ENCODE measurements at regions not wholly inside any gene's neighbourhood (a gene's known extent, or its start where the extent isn't known, plus 50 kb on each side); places are given as distances from the start of the nearest gene placed in this dataset.

- Histone ChIP-seq H2AFZ (ENCODE audit: control insufficient read depth, low read depth, low read length) (no peak overlapping the region), H3K9me3 (replicated peaks; ENCODE audit: control insufficient read depth, insufficient read depth, low read length) (no peaks in the 10 kb centered on the region; the same call in 2 of the 3 replicates), H3K9ac (ENCODE audit: control insufficient read depth, insufficient read depth, low read length) (no peak overlapping the region), H3K4me2 (ENCODE audit: control insufficient read depth, insufficient read depth) (no peak overlapping the region), H3K27me3 (replicated peaks in 1 of 2; ENCODE audit: control insufficient read depth in 2 of 2, insufficient read depth in 2 of 2, low read length in 1 of 2) (no peaks in the 10 kb centered on the region), H3K4me3 (no peak overlapping the region), H3K4me1 (ENCODE audit: control insufficient read depth, insufficient read depth, low read length) (no peaks in the 10 kb centered on the region), H3K36me3 (ENCODE audit: control insufficient read depth in 2 of 2, insufficient read depth in 2 of 2, low read length in 1 of 2) (no peaks in the 10 kb centered on the region), H4K20me1 (ENCODE audit: control insufficient read depth, insufficient read depth) (no peaks in the 10 kb centered on the region), H3K27ac (ENCODE audit: control insufficient read depth, insufficient read depth) (no peak overlapping the region), H3K79me2 (ENCODE audit: control insufficient read depth, insufficient read depth, low read length) (no peaks in the 10 kb centered on the region)
- ChIA-PET POLR2A (no interaction called here), CTCF (no interaction called here), RAD21 (ENCODE audit: unreplicated experiment) (no interaction called here), SMC1A (ENCODE audit: uncharacterized antibody, unreplicated experiment) (no interaction called here)
- WGBS (ENCODE audit: insufficient coverage, insufficient replicate concordance, low lambda C conversion rate, missing lambda C conversion rate): 6% methylated on average over 1 of the region's 1 CpG
- DNase-seq (ENCODE audit: low read depth, low spot score) (no peak), ATAC-seq (no peak), FAIRE-seq (no peak)
- in situ Hi-C loops (cut with MboI) (no loop called here), intact Hi-C loops (cut with micrococcal nuclease; ENCODE audit: unreplicated experiment) (no loop called here)
- BruUV-seq (replicated peaks): no TSS peak
- TF ChIP-seq CEBPB (IDR thresholded peaks at IDR 0.05; ENCODE audit: borderline replicate concordance in 1 of 2, low read depth in 2 of 2, low read length in 2 of 2) (no peak), RCOR1 (conservative IDR thresholded peaks at IDR 0.05; ENCODE audit: low read depth, low read length) (no peak), CHD2 (IDR thresholded peaks at IDR 0.05; ENCODE audit: borderline replicate concordance, low read depth, low read length) (no peak), BCL11A (IDR thresholded peaks at IDR 0.05; ENCODE audit: low read depth, low read length) (no peak), BACH1 (IDR thresholded peaks at IDR 0.05; ENCODE audit: borderline replicate concordance) (no peak), SMARCA5 (IDR thresholded peaks at IDR 0.05) (no peak), NFXL1 (IDR thresholded peaks at IDR 0.05; ENCODE audit: borderline replicate concordance) (no peak), TARDBP (IDR thresholded peaks at IDR 0.05; ENCODE audit: borderline replicate concordance) (no peak), PAX8 (IDR thresholded peaks at IDR 0.05) (no peak), ZNF384 (IDR thresholded peaks at IDR 0.05; ENCODE audit: borderline replicate concordance, low read depth, low read length) (no peak), USF1 (IDR thresholded peaks at IDR 0.05; ENCODE audit: borderline replicate concordance, extremely low read length, insufficient read depth, low read depth, low read length) (no peak), MXI1 (IDR thresholded peaks at IDR 0.05; ENCODE audit: low read depth, low read length) (no peak), TCF7 (IDR thresholded peaks at IDR 0.05; ENCODE audit: borderline replicate concordance) (no peak), ZSCAN29 (IDR thresholded peaks at IDR 0.05) (no peak), WRNIP1 (IDR thresholded peaks at IDR 0.05; ENCODE audit: borderline replicate concordance, low read depth, low read length) (no peak), MYC (IDR thresholded peaks at IDR 0.05; ENCODE audit: insufficient read depth, insufficient read length, insufficient replicate concordance, low read length, severe bottlenecking) (no peak), HCFC1 (IDR thresholded peaks at IDR 0.05; ENCODE audit: low read length) (no peak)
Measured at GRCh38 chr21:31420354-31420753, 76.3 kb upstream of the TIAM1 start.
